Aorta (tissue), 5 donors: ENCODE measurements at regions not wholly inside any gene's neighbourhood (a gene's known extent, or its start where the extent isn't known, plus 50 kb on each side); places are given as distances from the start of the nearest gene placed in this dataset.

Source experiments
- ATAC-seq: fragments of 200-7000 bp; cut with Tn5 transposase; one replicate; pipeline ENCODE4 v1.9.1; 2022; ENCODE audit warnings: moderate library complexity; ENCODE audit not compliant: low FRiP score
- DNase-seq, 2 donors: peaks; one replicate each; pipeline ENCODE4 v3.0.0-alpha.2; 2020
- H3K27ac ChIP-seq, 2 donors: one replicate each; pipeline ENCODE4 v1.5.1; 2013; ENCODE audit warnings: low read length in 2 of 2, mild to moderate bottlenecking in 2 of 2, moderate library complexity in 2 of 2, control low read depth in 1 of 2, inconsistent platforms in 1 of 2, low read depth in 1 of 2
- H3K27me3 ChIP-seq, 2 donors: one replicate each; pipeline ENCODE4 v1.6.1; 2013; ENCODE audit warnings: control low read depth in 1 of 2, low read length in 1 of 2, mild to moderate bottlenecking in 1 of 2, moderate library complexity in 1 of 2; ENCODE audit not compliant: insufficient read depth in 2 of 2, control insufficient read depth in 1 of 2
- H3K36me3 ChIP-seq, 2 donors: one replicate each; pipeline ENCODE4 v1.6.1; 2013; ENCODE audit warnings: control low read depth in 1 of 2, low read length in 1 of 2, mild to moderate bottlenecking in 1 of 2; ENCODE audit not compliant: insufficient read depth in 2 of 2, control insufficient read depth in 1 of 2
- H3K4me1 ChIP-seq, 2 donors: one replicate each; pipeline ENCODE4 v1.6.1; 2013; ENCODE audit warnings: low read length in 2 of 2, control low read depth in 1 of 2, mild to moderate bottlenecking in 1 of 2, moderate library complexity in 1 of 2; ENCODE audit not compliant: insufficient read depth in 2 of 2, control insufficient read depth in 1 of 2
- H3K4me3 ChIP-seq, 2 donors: one replicate each; pipeline ENCODE4 v1.5.1; 2013; ENCODE audit warnings: low read length in 2 of 2, control low read depth in 1 of 2, mild to moderate bottlenecking in 1 of 2
- H3K9me3 ChIP-seq: one replicate; pipeline ENCODE4 v1.6.1; 2013; ENCODE audit warnings: mild to moderate bottlenecking, low read length; ENCODE audit not compliant: control insufficient read depth
- WGBS, 2 donors: extraction: QIAGEN DNeasy Blood & Tissue Kit; methylation state at CpG; one replicate each; pipeline ENCODE4 v1.1.7; 2013; 5-methylcytosine and 5-hydroxymethylcytosine counted together
- intact Hi-C, 2 donors: fragments of 100-400 bp; cut with DNase I; formaldehyde crosslinking; loops; one replicate each; pipeline versions ENCODE4 v1.14.2 to v1.15.0; 2022
- donor health status: healthy with polysubstance abuse.
- donor health status: Bipolar disorder and iron deficiency.
- donor health status: DM: no; HTN: no; CAD: no.
- donor health status: DM: no; HTN: no; CAD: no.
- donor health status: DM: yes; HTN: yes; CAD: no.

DNA sequence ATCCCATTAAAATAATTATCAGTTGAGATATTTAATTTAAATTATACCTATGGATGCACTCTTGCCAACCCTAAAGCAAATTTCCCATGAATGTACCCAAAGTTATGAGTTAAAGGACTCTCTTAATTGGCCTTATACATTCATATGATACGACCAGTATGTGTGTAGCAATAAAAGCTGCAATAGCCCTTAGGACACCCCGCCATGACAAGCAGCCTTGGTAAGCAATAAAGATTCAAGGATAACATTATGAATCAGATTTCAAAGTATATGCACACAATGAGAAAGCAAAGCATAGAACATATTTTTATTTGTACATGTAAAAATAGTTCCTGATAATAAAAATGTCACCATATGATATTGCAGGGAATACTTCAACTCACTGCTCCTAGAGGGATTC is 1699.3 kb upstream of the CDH9 start:
- intact Hi-C loops: no loop called here
- Histone ChIP-seq H3K4me1 (no peaks in the 10 kb centered on the region), H3K36me3 (no peaks in the 10 kb centered on the region), H3K27ac (no peak overlapping the region), H3K27me3 (no peaks in the 10 kb centered on the region), H3K9me3 (no peaks in the 10 kb centered on the region), H3K4me3 (no peak overlapping the region)
- WGBS, 2 donors: 83 to 89% methylated on average over 2 of the region's 2 CpGs
- no peak for ATAC-seq
- no peak for DNase-seq

DNA sequence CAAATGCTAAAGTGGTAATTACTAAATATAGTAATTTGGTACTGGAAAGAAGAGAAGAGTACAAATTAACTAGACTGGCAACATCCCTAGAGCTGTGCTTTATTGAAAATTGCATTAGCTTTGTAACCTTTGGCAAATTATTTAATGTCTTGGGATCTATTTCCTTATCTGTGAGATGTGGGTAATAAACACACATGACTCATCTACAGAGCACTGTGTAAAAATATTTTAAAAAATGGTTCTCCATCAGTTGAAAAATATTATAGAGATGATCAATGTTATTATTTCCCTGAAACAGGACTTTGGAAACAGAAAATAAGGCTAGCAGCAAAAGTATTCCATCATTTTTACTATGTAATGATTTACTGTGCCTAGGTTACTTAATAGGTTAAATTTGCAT is 1698.8 kb upstream of the CDH9 start:
- ATAC-seq (no peak), DNase-seq (no peak)
- H3K4me1 ChIP-seq: no peaks in the 10 kb centered on the region
- no peak overlapping the region for H3K4me3 ChIP-seq
- no peaks in the 10 kb centered on the region for H3K36me3 ChIP-seq
- H3K27ac ChIP-seq: no peak overlapping the region
- no peaks in the 10 kb centered on the region for H3K9me3 ChIP-seq
- H3K27me3 ChIP-seq: no peaks in the 10 kb centered on the region
- intact Hi-C loops: no loop called here

DNA sequence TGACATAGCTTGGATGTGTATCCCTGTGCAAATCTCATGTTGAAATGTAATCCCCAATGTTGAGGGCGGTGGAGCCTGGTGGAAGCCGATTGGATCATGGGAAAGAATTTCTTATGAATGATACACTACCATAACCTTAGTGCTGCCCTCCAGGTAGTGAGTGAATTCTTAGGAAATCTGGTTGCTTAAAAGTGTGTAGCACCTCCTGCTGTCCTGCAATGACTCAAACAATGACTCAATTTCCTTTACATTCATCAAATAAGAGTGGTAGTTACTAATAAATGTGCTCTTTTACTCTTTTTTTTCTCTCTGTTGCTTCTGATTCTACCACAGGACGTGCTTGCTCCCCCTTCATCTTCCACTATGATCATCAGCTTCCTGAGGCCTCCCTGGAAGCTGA is 1696.0 kb upstream of the CDH9 start:
- Histone ChIP-seq H3K4me3 (no peak overlapping the region), H3K27ac (no peak overlapping the region), H3K9me3 (no peaks in the 10 kb centered on the region), H3K36me3 (no peaks in the 10 kb centered on the region), H3K27me3 (no peaks in the 10 kb centered on the region), H3K4me1 (no peaks in the 10 kb centered on the region)
- WGBS, 2 donors: 77 to 84% methylated on average over 3 of the region's 3 CpGs
- ATAC-seq: no peak
- intact Hi-C loops: no loop called here
- no peak for DNase-seq

DNA sequence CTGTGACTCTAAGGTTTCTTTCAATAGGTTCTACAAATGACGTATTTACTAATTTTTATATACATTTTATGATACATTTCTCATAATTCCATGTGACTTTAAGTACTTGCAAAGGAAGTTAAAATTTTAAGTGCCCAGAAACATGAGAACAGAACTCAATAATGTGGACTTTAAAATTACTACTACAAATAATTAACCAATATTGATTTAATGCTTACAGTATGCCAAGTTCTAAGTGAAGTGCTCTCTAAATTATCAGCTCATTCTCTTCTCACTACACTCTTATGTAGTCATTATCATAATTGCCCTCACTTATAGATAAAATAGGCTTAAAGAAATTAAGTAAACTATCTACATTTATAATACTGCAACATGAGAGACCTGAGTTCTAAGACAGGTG is 1690.7 kb upstream of the CDH9 start:
- Histone ChIP-seq H3K4me1 (no peaks in the 10 kb centered on the region), H3K27me3 (no peaks in the 10 kb centered on the region), H3K4me3 (no peak overlapping the region), H3K27ac (no peak overlapping the region), H3K9me3 (no peaks in the 10 kb centered on the region), H3K36me3 (no peaks in the 10 kb centered on the region)
- no peak for ATAC-seq
- 93 to 94% methylated on average over 1 of the region's 1 CpG for WGBS, 2 donors
- intact Hi-C loops: no loop called here
- DNase-seq: no peak

DNA sequence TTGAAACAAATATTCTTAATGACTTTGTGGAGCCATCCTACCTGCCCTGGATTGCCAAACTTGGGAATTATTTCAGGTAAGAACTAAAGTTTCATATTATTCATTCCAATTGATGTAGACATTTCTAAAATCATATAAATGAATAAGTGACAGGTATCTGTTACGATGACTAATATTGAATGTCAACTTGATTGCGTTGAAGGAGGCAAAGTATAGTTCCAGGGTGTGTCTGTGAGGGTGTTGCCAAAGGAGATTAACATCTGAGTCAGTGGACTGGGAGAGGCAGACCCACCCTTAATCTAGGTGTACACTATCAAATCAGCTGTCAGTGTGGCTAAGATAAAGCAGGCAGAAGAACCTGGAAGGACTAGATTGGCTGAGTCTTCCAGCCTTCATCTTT is 1688.4 kb upstream of the CDH9 start:
- no peaks in the 10 kb centered on the region for H3K27me3 ChIP-seq
- intact Hi-C loops: no loop called here
- ATAC-seq: no peak
- H3K4me1 ChIP-seq: no peaks in the 10 kb centered on the region
- no peaks in the 10 kb centered on the region for H3K36me3 ChIP-seq
- no peak for DNase-seq
- 92% methylated on average over 2 of the region's 2 CpGs for WGBS, 2 donors
- no peak overlapping the region for H3K27ac ChIP-seq
- no peaks in the 10 kb centered on the region for H3K9me3 ChIP-seq
- no peak overlapping the region for H3K4me3 ChIP-seq

DNA sequence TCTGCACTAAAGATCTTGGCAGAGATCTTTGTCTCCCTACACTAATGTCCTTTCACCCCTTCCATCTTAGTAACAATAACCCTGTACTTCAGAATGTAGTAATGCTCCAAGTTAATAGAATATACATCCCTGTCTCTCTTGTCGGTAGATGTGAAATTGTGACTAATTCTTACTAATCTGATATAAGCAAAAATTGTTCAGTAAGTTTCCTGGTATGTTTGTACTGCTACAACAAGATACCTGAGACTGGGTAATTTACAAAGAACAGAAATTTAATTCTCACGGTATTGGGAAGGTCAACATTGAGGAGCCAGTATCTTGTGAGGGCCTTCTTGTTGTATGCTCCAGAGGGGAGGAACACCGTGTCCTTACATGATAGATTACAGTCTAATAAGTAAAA is 1686.6 kb upstream of the CDH9 start:
- WGBS, 2 donors: 79 to 87% methylated on average over 3 of the region's 3 CpGs

DNA sequence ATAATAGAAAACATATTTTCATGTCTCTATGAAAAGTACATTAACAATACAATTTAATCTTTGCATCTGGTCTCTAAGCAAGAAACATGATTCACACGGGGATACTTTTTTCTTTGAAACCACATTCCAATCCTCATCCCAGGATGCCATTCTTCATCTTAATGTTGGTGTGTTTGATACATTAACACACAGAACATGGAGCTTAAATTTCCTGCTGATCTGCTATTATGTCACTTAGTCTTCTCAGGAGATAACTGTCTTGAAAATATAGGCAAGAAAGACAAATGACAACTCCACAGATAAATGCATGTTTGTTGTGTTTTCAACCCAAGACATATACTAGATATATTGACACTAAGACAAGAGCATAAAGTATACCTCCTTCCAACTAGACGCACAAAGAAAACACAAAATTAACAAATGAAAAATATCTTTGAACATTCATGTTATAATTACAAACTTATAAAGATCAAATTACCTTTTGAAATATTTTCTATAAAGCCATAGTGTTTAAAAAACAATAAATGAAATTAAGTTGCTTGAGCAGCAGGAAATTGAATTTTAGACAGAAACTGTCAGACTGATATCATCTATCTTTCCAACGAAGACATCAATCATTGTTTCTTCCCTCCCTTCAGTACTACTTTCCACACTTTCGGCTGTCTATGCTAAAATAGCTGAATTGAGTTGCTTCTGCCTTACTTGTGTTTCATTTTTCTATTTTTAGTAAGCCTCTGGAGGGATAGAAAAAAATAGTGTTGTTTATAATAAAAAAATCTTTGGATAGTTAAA is 1676.7 kb upstream of the CDH9 start:
- H3K9me3 ChIP-seq: no peaks in the 10 kb centered on the region

More for the DNA sequence above, 1686.6 kb upstream of the CDH9 start:
- Histone ChIP-seq H3K36me3 (no peaks in the 10 kb centered on the region), H3K27me3 (no peaks in the 10 kb centered on the region), H3K27ac (no peak overlapping the region), H3K4me1 (no peaks in the 10 kb centered on the region), H3K4me3 (no peak overlapping the region), H3K9me3 (no peaks in the 10 kb centered on the region)
- intact Hi-C loops: no loop called here
- DNase-seq (no peak), ATAC-seq (no peak)

DNA sequence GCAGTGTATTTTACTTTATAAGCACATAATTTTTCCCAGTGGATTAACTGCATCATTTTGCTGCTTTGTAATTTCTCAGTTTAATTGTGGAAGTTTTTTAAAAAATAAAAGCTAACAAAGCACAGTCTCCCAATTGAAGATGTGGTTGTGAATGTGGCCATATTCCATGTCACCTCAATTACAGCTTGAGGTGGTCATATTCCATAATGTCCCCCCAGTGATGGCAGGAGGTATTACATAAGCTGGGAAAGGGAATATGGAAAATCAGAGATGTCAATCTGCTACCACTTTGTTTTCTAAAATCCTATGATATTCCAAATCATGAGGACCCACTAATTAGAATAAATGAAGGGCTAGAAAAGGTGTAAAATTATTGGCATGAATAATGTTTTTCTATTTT is 1672.0 kb upstream of the CDH9 start:
- Histone ChIP-seq H3K27ac (no peak overlapping the region), H3K36me3 (no peaks in the 10 kb centered on the region), H3K27me3 (no peaks in the 10 kb centered on the region), H3K9me3 (no peaks in the 10 kb centered on the region), H3K4me3 (no peak overlapping the region), H3K4me1 (no peaks in the 10 kb centered on the region)
- intact Hi-C loops: no loop called here
- ATAC-seq (no peak), DNase-seq (no peak)

More for the DNA sequence above, 1676.7 kb upstream of the CDH9 start:
- Histone ChIP-seq H3K27me3 (no peaks in the 10 kb centered on the region), H3K4me3 (no peak overlapping the region), H3K36me3 (no peaks in the 10 kb centered on the region), H3K27ac (no peak overlapping the region), H3K4me1 (no peaks in the 10 kb centered on the region)
- intact Hi-C loops: no loop called here
- ATAC-seq (no peak), DNase-seq (no peak)
- 23 to 34% methylated on average over 4 of the region's 4 CpGs for WGBS, 2 donors

DNA sequence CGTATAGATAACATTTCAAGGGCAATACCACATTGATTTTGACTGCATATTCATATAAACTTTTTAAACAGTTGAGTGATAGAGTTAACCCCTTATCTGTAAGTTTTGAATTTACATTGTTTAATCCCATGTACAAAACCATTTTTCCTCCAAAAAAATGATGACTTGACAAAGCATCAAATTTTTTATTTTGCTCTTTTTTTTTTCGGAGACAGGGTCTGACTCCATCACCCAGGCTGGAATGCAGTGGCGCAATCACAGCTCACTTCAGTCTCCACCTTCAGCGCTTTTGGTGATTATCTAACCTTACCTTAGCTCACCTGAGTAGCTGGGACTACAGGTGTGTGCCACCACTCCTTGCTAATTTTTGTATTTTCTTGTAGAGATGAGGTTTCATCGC is 1670.1 kb upstream of the CDH9 start:
- no peaks in the 10 kb centered on the region for H3K27me3 ChIP-seq
- intact Hi-C loops: no loop called here
- DNase-seq (no peak), ATAC-seq (no peak)
- H3K27ac ChIP-seq: no peak overlapping the region
- H3K4me3 ChIP-seq: no peak overlapping the region
- 88 to 89% methylated on average over 5 of the region's 5 CpGs for WGBS, 2 donors
- H3K9me3 ChIP-seq: no peaks in the 10 kb centered on the region
- H3K36me3 ChIP-seq: no peaks in the 10 kb centered on the region
- no peaks in the 10 kb centered on the region for H3K4me1 ChIP-seq
